ENCODE measurements at regions not wholly inside any gene's neighbourhood (a gene's known extent, or its start where the extent isn't known, plus 50 kb on each side); places are given as distances from the start of the nearest gene placed in this dataset.
A peak's percentile ranks its signal among the peaks of the same experiment; 100 is the strongest.

- ATAC-seq: no peak
- intact Hi-C loops (cut with DNase I): loop anchor here (5.0 kb wide), 1 partner anchor 1407 kb away; no protein-coding TSS in a partner anchor
These were observed 557.4 kb upstream of the PSMD7 start for GRCh38 chr16:73739049-73739769.

GRCh38 chr16:73738266-73738665, 558.3 kb upstream of the PSMD7 start:
- intact Hi-C loops (cut with DNase I): loop anchor here (5.0 kb wide), 1 partner anchor 1406 kb away; no protein-coding TSS in a partner anchor
- DNase-seq (ENCODE audit: low spot score) (no peak), ATAC-seq (no peak)

More at GRCh38 chr16:73739049-73739769, 557.4 kb upstream of the PSMD7 start:
- no peak for DNase-seq (ENCODE audit: low spot score)

GRCh38 chr16:73737637-73738036, 559.0 kb upstream of the PSMD7 start:
- ATAC-seq (no peak), DNase-seq (ENCODE audit: low spot score) (no peak)
- intact Hi-C loops (cut with DNase I): loop anchor here (5.0 kb wide), 1 partner anchor 1405 kb away; no protein-coding TSS in a partner anchor

GRCh38 chr16:73735954-73736353, 560.7 kb upstream of the PSMD7 start:
- intact Hi-C loops (cut with DNase I): loop anchor here (5.0 kb wide), 1 partner anchor 1404 kb away; no protein-coding TSS in a partner anchor
- ATAC-seq: no peak

GRCh38 chr16:73735018-73735417, 561.6 kb upstream of the PSMD7 start:
- DNase-seq (ENCODE audit: low spot score): no peak
- no peak for ATAC-seq
- intact Hi-C loops (cut with DNase I): loop anchor here (5.0 kb wide), 1 partner anchor 1403 kb away; no protein-coding TSS in a partner anchor

More at GRCh38 chr16:73735954-73736353, 560.7 kb upstream of the PSMD7 start:
- DNase-seq (ENCODE audit: low spot score): no peak

GRCh38 chr16:73732681-73733080, 563.9 kb upstream of the PSMD7 start:
- ATAC-seq: no peak
- intact Hi-C loops (cut with DNase I): no loop called here
- DNase-seq (ENCODE audit: low spot score): no peak

- DNase-seq (ENCODE audit: low spot score) (no peak), ATAC-seq (no peak)
- intact Hi-C loops (cut with DNase I): no loop called here
These were observed 564.5 kb upstream of the PSMD7 start for GRCh38 chr16:73732143-73732542.

GRCh38 chr16:73730481-73731090, 566.0 kb upstream of the PSMD7 start:
- no peak for DNase-seq (ENCODE audit: low spot score)
- intact Hi-C loops (cut with DNase I): no loop called here
- no peak for ATAC-seq

- intact Hi-C loops (cut with DNase I): no loop called here
- no peak for ATAC-seq
- DNase-seq (ENCODE audit: low spot score): no peak
These were observed 571.5 kb upstream of the PSMD7 start for GRCh38 chr16:73725156-73725555.

GRCh38 chr16:73724503-73724902, 572.1 kb upstream of the PSMD7 start:
- intact Hi-C loops (cut with DNase I): no loop called here
- DNase-seq (ENCODE audit: low spot score) (no peak), ATAC-seq (no peak)

- intact Hi-C loops (cut with DNase I): no loop called here
- DNase-seq (ENCODE audit: low spot score) (no peak), ATAC-seq (no peak)
These were observed 579.2 kb upstream of the PSMD7 start for GRCh38 chr16:73717266-73717974.

GRCh38 chr16:73714976-73715375, 581.6 kb upstream of the PSMD7 start:
- no peak for DNase-seq (ENCODE audit: low spot score)
- intact Hi-C loops (cut with DNase I): no loop called here
- no peak for ATAC-seq

- intact Hi-C loops (cut with DNase I): no loop called here
- ATAC-seq: peak; percentile 50
- peak; percentile 59 for DNase-seq (ENCODE audit: low spot score)
These were observed 582.7 kb upstream of the PSMD7 start for GRCh38 chr16:73713778-73714495.

- ATAC-seq (peak; percentile 74), DNase-seq (ENCODE audit: low spot score) (no peak)
- intact Hi-C loops (cut with DNase I): no loop called here
These were observed 583.4 kb upstream of the PSMD7 start for GRCh38 chr16:73713251-73713650.

GRCh38 chr16:73711406-73712080, 585.1 kb upstream of the PSMD7 start:
- DNase-seq (ENCODE audit: low spot score): no peak
- intact Hi-C loops (cut with DNase I): no loop called here
- ATAC-seq: no peak

- intact Hi-C loops (cut with DNase I): no loop called here
- ATAC-seq: no peak
- no peak for DNase-seq (ENCODE audit: low spot score)
These were observed 586.1 kb upstream of the PSMD7 start for GRCh38 chr16:73710526-73710925.

GRCh38 chr16:73707863-73708262, 588.8 kb upstream of the PSMD7 start:
- intact Hi-C loops (cut with DNase I): no loop called here
- ATAC-seq (no peak), DNase-seq (ENCODE audit: low spot score) (no peak)

GRCh38 chr16:73703891-73704290, 592.7 kb upstream of the PSMD7 start:
- intact Hi-C loops (cut with DNase I): no loop called here
- DNase-seq (ENCODE audit: low spot score): no peak
- no peak for ATAC-seq

- ATAC-seq: no peak
These were observed 599.3 kb upstream of the PSMD7 start for GRCh38 chr16:73697336-73697735.

More at GRCh38 chr16:73697336-73697735, 599.3 kb upstream of the PSMD7 start:
- intact Hi-C loops (cut with DNase I): no loop called here
- no peak for DNase-seq (ENCODE audit: low spot score)
